Forelimb muscle (tissue), 1 donor: ENCODE measurements at regions not wholly inside any gene's neighbourhood (a gene's known extent, or its start where the extent isn't known, plus 50 kb on each side); places are given as distances from the start of the nearest gene placed in this dataset.
"Not testable (repeated sequence)": the region's sequence is repeated elsewhere in the genome, so short reads cannot be mapped to it uniquely, and the experiment has no call there.

Experiments
- DNase-seq: peaks from one replicate; pipeline ENCODE4 v3.0.0-alpha.2; 2013; ENCODE audit warnings: low read depth

DNA sequence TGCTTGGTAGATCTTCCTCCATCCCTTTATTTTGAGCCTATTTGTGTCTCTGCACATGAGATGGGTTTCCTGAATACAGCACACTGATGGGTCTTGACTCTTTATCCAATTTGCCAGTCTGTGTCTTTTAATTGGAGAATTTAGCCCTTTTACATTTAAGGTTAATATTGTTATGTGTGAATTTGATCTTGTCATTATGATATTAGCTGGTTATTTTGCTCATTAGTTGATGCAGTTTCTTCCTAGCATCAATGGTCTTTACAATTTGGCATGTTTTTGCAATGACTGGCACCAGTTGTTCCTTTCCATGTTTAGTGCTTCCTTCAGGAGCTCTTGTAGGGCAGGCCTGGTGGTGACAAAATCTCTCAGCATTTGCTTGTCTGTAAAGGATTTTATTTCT is 72.4 kb downstream of the HNRNPD start:
- not testable (repeated sequence) for DNase-seq

DNA sequence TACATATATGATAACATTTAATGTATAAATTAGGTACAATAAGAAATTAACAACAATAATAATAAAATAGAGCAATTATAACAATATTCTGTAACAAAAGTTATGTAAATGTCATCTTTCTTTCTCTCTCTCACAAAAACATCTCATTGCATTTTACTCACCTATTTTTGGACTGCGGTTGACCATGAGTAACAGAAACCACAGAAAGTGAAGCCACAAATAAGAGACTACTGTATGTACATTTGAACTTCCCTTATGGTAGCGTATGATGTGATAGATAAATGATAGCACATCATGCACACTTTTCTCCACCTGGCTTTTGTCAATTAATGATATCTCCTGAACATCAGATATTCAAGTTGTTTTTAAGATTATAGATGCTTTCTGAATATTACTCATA is 80.5 kb downstream of the HNRNPD start:
- no peak for DNase-seq

DNA sequence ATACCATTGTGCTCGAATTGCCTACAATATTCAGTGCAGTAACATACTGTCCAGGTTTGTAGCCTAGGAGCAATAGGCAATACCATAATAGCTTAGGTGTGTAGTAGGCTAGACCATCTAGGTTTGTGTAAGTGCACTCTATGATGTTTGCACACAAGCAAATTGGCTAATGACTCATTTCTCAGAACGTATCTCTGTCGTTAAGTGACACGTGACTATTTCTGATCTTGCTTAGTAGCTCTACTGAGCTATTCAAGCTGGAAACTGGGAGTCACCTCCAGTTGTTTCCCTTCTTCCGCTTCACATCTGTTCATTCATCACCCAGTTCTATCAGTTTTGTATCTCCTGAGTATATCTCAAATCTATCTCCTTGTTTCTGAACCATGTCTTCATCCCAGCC is 86.1 kb downstream of the HNRNPD start:
- no peak for DNase-seq

DNA sequence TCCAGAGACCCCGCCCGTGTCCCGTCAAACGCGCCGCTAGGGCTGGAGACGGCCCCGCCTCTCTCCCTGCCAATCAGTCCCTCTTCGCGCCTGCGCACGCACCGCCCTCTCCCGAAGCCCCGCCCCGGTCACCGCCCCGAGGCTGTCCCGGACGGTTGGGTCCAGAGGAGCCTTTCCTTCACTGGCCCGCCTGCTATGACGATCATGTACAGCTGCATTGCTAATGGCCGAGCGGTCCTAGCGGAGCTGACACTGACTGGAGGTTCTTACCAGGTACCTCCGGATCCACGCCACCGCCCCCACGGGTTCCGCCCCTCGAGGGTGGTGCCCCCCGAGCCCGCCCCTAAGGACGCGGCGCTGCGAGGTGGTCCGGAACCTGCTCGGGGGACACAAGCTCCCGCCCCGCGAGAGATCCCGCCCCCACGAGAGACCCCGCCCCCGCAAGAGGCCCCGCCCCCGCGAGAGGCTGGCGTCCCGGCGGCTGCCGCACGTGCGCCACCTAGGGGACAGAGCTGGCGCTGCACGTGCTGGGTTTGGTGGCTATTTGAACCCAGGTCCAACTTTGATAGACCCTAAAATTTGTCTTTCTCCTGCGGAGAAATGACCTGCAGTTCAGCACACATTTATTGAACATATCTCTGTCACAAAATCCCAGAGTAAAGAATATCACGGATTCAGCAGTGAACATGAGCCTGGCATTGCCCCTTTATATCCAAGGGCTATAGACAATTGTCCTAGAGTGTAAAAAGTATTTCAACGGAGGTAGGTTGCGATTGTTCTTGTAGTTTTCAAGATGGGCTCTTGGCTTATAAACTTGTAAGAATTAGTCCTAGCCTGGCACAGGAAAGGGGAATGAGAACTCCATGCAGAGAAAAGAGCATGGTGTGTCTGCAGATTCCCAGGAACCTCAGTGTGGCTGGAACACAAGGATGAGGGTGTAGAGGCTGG is 88.7 kb downstream of the HNRNPD start:
- DNase-seq = peak; percentile 85

DNA sequence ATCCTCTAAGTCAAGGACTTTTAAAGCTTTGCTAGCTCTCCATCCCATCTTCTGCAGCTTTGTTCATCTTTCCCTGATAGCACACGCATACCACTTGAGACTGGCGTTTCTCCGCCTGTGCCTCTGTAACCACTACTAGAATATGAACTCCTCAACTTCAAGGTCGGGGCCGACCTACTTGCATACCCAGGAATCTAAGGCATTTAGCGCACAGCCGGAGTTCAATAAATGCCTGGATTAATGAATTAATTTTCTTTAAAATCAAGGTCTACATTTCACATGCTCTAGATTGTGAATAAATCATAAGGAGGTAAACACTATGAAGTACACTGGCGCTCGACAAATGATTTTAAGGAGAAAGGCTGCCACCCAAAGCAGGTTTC is 89.3 kb downstream of the HNRNPD start:
- no peak for DNase-seq

DNA sequence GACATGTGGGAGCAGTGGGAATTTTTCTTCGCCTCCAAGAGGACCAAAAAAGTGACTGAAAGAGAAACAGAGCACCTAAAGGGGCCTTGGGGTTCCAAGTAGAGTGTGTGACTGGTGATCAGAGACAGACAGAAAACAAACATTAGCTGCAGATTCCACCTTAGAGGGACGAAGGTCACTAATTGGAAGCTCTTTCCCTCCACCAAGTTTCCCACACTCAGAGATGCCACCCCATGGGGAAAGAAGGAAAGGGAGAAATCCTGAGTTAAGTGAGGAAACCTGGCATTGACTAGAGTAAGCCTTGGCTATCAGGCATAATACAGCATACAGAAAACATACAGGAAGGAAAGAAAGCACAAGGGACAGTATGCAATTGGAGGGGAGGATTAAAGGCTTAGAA is 90.9 kb downstream of the HNRNPD start:
- DNase-seq = no peak

DNA sequence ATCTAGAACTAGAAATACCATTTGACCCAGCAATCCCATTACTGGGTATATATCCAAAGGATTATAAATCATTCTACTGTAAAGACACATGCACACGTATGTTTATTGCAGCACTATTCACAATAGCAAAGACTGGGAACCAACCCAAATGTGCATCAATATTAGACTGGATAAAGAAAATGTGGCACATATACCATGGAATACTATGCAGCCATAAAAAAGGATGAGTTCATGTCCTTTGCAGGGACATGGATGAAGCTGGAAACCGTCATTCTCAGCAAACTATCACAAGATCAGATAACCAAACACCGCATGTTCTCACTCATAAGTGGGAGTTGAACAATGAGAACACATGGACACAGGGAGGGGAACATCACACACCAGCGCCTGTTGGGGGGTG is 94.2 kb downstream of the HNRNPD start:
- DNase-seq = not testable (repeated sequence)

DNA sequence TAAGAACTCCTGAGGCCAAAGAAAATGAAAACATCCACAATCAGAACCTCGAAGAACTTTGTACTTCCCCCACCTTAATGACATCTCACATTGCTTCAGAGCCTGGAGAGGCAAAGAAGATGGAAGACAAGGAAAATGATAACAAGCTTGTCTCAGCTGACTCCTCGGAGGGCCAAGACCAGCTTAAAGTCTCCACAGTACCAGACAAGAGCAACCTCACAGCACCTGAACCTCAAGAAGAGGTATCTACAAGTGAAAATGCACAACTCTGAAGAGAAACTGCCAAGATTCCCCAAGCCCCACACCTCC is 97.5 kb downstream of the HNRNPD start:
- DNase-seq = no peak

DNA sequence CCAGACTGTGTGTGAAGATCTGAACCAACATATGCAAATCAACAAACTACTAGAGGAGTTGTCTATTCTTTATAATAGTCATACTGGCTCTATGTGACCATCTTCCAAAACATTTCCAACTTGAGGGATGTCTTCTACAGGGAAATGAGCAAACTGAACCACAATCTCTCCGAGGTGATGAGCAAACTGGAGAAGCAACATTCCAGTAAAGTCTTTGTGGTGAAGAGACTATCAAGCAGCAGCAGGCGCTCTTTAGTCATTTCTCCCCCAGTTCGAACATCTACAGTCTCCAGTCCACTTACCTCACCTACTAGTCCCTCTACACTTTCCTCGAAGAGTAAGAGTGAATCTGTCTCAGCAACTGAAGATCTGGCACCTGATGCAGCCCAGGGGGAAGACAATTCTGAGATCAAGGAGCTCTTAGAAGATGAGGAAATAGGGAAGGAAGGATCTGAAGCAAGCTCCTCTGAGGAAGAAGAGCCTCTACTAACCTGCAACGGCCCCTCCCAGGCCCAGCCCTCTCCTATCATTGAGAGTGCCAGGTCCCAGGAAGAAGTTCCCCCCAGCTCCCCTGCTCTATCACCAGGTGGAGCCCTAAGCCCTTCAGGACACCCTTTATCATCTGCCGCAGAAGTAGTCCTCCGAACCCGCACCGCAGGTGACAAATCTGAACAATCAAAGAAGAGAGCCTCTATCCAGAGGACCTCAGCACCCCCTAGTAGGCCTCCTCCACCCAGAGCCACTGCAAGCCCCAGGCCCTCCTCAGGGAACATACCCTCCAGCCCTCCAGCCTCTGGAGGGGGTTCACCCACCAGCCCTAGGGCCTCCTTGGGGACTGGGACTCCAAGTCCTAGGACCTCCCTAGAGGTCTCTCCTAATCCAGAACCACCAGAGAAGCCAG is 98.1 kb downstream of the HNRNPD start:
- DNase-seq = no peak

DNA sequence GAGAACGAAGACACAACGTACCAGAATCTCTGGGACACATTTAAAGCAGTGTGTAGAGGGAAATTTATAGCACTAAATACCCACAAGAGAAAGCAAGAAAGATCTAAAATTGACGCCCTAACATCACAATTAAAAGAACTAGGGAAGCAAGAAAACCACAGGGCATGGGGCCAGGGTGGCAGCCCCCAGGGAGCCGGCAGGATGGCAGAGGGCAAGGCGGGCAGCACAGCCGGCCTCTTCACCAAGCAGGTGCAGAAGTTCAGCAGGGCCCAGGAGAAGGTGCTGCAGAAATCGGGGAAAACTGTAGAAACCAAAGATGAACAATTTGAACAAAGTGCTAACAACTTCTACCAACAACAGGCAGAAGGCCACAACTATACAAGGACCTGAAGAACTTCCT is 99.1 kb downstream of the HNRNPD start:
- not testable (repeated sequence) for DNase-seq

DNA sequence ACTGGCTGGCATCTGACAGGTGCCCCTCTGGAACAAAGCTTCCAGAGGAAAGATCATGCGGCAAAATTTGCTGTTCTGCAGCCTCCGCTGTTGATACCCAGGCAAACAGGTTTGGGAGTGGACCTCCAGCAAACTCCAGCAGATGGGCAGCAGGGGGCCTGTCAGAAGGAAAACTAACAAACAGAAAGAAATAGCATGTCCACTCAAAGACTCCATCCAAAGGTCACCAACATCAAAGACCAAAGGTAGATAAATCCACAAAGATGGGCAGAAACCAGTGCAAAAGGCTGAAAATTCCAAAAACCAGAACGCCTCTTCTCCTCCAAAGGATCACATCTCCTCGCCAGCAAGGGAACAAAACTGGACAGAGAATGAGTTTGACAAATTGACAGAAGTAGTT is 101.3 kb downstream of the HNRNPD start:
- DNase-seq = not testable (repeated sequence)

DNA sequence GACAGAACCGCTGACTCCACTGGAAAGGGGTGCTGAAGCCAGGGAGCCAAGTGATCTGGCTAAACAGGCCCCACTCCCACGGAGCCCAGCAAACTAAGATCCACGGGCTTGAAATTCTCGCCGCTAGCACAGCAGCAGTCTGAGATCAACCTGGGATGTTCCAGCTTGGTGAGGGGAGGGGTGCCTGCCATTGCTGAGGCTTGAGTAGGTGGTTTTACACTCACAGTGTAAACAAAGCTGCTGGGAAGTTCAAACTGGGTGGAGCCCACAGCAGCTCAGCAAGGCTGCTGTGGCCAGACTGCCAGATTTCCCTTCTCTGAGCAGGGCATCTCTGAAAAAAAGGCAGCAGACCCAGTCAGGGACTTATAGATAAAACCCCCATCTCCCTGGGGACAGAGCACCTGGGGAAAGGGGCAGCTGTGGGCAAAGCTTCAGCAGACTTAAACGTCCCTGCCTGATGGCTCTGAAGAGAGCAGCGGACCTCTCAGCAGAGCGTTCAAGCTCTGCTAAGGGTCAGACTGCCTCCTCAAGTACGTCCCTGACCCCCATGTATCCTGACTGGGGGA is 101.8 kb downstream of the HNRNPD start:
- DNase-seq = not testable (repeated sequence)

DNA sequence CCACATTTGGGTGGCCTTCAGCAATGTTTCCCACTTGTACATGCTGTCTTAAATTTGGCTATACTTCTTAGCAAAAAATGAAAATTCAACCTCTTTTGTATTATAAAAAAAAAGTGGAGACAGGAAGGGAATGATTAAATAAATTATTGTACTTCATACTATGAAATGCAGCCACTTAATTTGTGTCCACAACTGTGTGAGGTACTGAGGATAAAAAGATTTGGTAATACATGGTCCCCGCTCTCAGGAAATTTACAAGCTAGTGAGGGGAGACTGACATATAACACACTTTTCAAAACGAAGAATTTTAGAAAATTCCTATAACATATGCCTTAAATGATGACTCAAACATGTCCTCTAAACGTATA is 105.0 kb downstream of the HNRNPD start:
- DNase-seq = no peak

DNA sequence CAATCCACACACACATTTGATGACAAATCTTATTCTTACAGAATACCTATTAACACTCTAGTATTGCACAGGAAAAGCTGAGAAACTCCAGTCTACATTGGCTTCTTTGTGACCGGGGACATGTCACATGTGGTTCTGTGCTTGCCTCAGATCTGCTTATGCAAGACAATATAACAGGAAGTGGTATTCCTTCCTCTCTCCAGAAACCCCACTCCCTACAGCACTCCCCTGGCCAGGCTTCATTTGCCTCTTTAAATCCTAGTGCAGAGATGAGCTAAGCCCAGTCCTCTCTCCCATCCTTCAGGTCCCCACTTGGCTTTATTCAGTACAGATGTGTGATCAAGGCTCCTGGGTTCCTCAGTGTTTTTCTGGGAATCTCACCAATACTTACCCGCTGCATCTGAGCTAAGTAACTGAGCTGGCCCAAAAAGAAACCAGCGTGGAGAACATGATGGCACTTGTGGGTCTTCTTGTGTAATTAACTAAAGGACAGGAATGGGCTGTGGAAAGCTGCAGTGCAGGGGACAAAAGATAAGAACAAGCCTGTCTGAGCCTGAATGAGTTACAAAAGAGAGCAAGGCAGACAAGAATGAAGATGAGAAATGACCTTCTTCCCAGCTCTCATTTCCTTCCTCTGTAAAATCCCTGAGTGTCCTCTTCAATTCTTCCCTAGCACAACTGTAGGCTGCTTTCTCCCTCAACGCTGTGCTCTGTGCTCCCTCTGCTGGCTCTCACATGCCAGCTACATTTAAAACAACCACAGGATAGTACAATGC is 105.6 kb downstream of the HNRNPD start:
- peak; percentile 50 for DNase-seq

DNA sequence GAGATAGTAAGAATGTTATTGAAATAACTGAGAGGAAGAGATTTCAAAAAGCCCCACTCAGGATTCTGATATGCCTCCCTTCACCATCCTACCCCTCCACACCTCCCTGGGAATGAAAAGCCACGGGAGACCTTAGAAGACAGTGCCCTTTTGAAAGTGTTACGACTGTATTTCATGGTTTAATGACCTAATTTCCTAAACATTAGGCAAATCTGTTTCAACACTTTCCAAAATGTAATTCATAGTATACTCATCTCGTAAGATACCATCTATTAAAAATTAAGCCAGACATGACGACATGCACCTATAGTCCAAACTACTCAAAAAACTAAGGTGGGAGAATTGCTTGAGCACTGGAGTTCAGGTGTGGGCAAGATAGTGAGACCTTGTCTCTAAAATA is 106.3 kb downstream of the HNRNPD start:
- DNase-seq = no peak

DNA sequence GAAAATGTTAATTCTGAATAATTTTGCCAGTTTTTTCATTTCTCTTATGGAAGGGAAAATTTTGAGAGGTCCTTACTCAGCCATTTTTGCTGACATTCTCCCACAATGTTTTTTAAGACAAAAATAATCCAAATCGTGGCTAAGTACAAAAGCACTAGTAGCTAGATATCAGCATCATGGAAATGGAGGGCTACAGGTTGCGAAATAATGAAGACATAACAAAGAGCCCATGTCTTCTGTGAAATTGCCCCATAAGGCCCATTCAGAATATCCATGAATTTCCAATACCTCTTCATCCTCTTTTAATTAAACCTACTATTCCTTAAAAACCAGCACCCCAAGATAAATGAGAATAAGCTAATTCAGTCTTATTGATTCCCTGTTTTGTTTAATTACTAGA is 107.4 kb downstream of the HNRNPD start:
- no peak for DNase-seq

DNA sequence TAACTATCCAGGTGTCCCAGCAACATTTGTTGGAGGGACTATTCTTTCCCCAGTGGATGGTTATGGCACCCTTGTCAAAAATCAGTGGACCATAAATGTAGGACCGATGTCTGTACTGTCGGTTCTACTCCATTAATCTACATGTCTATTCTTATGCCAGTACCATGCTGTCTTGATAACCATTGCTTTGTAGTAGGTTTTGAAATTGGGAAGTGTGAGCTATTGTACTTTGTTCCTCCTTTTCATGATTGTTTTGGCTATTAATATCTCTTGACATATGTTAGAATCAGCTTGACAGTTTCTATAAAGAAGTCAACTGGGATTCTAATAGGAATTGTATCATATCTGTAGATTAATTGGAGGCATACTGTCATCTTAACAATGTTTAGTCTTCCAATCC is 112.7 kb downstream of the HNRNPD start:
- DNase-seq = no peak

DNA sequence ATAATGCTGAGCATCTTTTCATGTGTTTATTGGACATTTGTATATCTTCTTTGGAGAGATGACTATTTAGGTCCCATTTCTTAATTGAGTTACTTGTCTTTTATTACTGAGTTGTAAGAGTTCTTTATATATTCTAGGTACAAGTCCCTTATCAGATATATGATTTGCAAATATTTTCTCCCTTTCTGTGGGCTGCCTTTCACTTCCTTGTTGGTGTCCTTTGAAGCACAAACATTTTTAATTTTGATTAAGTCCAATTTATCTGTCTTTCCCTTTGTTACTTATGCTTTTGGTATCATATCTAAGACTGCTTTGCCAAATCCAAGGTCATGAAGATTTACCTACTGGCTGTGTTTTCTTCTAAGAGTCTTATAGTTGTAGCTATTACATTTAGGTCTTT is 113.2 kb downstream of the HNRNPD start:
- DNase-seq = no peak

DNA sequence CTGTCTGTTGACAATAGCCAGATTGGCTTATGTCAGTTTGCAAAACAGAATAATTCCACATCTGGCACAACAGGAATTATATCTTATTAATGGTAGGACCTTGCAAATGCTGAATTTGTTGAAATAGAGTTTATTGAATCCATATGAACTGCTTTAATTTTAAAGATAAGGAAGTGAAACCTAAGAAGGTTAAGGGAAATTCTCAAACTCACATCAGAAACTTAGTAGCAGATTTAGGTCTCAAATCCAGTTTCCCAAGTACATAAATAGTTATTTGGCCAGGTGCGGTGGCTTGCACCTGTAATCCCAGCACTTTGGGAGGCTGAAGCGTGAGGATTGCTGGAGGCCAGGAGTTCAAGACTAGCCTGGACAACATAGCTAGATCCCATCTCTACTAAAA is 117.1 kb downstream of the HNRNPD start:
- no peak for DNase-seq

DNA sequence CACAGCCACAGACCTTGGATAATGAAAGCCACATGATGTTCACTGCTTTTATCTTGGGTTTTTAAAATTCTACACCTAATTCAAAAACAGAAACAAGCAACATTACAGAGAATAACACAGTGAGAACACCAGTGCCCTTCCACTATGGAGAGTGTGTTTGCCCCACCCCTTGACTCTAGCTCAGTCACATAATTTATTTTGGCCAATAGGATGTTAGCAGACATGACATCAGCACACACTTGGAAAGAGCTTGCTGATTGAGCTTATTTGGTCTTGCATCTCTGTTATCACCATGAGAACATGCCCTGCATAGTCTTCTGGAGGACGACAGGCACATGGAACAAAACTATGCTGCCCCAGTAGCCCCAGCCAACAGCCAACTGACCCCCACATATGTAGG is 118.1 kb downstream of the HNRNPD start:
- DNase-seq = no peak

DNA sequence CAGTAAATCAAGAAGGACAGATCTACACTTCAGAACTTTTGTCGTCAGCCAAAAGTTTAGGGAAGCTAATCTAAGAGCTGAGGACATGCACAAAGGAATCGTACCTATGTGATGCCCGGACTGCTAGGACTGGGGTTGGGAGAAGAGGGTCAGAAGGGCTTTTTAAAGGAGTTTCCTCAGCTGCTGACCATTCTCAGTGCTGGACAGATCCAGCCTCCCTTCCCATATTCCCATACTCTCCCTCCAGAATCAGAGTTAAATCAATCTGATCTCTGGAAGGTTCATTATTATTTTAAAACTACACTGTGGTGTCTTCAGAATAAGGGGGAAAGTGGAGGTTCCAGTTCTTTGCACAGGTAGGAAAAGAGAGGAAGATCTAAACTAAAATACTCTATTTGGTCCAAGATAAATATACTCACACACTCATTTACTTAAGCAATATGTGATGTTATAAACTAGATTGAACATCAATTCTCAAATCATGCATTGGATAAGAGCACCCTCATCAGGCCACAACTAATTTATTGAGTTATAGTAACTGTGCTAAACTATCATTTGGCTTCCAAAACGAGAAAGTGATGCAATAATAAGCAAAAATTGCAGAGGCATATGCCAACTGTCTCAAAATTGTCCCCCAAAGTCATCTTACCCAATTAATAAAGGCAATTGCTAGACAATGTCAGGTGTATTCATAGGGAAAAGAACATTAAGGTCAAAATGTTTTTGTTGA is 124.7 kb downstream of the HNRNPD start:
- DNase-seq = no peak
